GM18502 (cell line): ENCODE measurements at regions not wholly inside any gene's neighbourhood (a gene's known extent, or its start where the extent isn't known, plus 50 kb on each side); places are given as distances from the start of the nearest gene placed in this dataset.

Experiments used
- ATAC-seq: cut with Tn5 transposase; IDR thresholded peaks from one replicate; pipeline ENCODE4 v1.9.1; 2021; ENCODE audit warnings: mild to moderate bottlenecking; ENCODE audit not compliant: unreplicated experiment, poor library complexity

- ATAC-seq, result peak; percentile 52
Measured at GRCh38 chr2:144248350-144249034, 271.4 kb downstream of the ZEB2 start.

DNA sequence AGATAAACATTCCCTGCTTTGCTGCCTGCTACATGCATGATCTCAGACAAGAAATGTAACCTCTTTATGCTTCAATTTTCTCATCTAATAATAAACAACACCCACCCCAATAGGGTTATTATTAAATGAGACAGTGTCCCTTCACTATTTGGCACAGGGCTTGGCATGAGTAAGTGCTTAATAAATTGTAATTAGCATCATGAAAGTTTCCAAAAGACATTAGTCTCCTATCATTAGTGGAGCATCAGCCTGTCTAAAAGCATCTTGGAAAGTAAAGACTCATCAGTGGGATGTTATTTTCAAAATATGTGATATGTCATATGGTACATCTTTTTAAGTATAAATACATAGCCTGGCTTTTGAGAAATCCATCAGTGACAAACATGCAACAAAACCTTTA lies 275.0 kb downstream of the ZEB2 start:
- no peak for ATAC-seq

GRCh38 chr2:144242311-144242710 lies 277.6 kb downstream of the ZEB2 start:
- ATAC-seq, result no peak

DNA sequence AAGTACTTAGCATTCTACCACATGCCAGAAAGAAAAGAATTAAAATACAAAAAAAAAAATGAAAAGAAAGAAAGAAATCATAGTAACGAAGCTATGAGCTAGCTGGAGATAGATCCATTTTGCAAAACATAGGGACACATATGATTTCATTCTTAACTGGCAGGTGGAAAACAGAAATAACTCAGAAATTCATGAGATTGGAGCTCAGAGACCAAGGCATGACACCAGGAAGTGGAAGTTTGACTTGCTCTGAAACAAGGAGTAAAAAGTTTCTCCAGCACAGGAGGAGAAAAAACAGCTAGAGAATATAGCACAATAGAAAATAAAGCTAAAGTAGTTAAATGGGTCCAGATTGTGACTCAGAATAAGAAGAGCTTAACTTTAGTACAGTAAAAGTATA lies 278.1 kb downstream of the ZEB2 start:
- no peak for ATAC-seq

DNA sequence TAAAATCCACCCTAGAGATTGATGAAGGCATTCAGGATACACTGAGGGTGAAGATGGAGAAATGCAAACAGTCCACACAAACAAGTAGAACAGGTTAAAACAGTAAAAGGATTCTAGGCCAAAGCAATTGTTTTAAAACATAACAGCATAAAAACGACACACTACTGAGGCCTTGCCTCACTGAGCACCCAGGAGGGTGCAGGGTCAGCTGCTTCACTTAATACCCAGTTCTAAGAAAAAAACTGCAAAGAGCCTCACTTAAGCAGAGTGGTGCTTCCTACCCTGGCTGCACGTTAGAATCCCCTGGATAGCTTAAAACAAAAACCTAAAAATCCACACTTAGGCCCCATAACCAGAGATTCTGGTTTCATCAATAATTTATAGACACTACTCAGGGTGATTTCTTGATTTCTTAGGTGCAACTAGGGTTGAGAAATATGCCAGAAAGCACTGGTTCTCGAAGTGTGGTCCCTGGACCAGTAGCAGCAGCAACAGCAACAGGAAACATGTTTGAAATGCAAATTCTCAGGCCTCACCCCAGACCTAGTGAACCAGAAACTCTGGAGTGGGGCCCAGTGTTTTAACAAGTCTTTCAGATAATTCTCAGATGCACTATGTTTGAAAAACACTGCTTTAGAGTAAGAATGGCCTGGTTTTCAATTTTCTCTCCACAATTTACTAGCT lies 279.1 kb downstream of the ZEB2 start:
- peak; percentile 92 for ATAC-seq

GRCh38 chr2:144239726-144240125 lies 280.2 kb downstream of the ZEB2 start:
- no peak for ATAC-seq

- no peak for ATAC-seq
Measured at GRCh38 chr2:144239306-144239705, 280.6 kb downstream of the ZEB2 start.

DNA sequence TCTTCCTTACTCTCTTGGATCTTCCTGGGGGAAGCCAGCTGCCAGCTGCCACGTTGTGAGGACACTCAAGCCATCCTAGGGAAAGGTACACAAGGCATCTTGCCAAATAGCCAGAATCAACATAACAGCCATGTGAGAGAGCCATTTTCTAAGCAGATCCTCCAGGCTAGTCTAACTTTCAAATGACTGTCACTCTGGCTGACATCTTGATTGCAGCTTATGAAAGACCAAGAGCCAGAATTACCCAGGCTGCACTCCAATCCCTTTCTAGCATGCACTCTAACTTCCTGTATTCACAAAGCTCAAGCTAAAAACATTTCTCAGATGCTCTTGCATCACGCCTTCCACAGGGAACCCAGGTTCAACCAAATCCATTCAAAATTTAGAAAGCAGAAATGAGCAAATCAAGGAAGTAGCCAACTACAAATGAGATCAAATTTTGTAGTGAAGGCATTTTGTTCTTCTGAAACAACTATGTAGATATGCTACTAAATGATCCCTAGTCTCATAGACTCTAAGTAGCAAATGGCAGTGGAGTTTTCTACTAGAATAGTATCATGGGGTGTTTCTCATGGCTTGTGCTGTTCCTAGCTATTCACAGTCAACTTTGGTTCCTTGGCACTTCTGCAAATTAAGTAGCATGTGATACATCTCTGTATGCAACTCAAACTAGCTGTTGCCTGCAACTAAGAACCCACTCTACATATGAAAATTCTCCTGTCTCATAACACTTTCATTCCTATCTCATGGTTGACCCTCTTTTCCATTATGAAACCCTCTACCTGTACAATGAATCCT lies 281.9 kb downstream of the ZEB2 start:
- no peak for ATAC-seq

GRCh38 chr2:144237108-144237507 lies 282.8 kb downstream of the ZEB2 start:
- no peak for ATAC-seq

DNA sequence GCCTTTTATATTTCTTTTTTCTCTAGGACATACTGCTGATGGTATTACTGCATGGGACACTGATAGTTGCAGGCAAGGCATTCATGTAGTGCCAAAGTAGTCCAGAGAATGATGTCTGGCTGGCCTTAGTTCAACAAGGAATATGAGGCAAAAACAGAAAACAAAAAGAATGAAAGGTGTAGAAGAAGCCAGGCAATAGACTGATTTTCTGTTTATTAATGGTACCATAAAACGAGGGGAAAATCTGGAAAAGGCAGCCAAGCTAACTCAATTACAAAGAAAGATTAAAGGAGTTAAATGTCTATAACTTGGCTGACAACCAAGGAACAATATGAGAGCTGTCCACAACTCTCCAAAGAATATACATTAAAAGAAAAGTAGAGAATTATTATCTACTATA lies 284.9 kb downstream of the ZEB2 start:
- ATAC-seq, result no peak

DNA sequence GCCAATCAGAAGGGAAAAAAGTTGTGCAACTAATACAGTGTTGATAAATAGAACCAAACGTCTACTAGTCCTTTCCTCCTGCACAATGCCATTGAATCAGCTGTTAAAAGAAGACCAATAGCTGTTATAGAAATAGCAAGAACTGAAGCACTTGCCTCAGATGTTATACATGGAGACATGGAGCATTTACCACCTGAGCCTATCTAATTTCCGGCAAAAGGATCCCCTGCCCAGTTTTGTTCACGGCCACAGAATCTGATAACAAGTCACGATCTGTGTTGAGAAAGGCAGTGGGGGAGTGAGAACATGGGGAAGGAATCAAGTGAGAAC lies 285.4 kb downstream of the ZEB2 start:
- ATAC-seq, result no peak

DNA sequence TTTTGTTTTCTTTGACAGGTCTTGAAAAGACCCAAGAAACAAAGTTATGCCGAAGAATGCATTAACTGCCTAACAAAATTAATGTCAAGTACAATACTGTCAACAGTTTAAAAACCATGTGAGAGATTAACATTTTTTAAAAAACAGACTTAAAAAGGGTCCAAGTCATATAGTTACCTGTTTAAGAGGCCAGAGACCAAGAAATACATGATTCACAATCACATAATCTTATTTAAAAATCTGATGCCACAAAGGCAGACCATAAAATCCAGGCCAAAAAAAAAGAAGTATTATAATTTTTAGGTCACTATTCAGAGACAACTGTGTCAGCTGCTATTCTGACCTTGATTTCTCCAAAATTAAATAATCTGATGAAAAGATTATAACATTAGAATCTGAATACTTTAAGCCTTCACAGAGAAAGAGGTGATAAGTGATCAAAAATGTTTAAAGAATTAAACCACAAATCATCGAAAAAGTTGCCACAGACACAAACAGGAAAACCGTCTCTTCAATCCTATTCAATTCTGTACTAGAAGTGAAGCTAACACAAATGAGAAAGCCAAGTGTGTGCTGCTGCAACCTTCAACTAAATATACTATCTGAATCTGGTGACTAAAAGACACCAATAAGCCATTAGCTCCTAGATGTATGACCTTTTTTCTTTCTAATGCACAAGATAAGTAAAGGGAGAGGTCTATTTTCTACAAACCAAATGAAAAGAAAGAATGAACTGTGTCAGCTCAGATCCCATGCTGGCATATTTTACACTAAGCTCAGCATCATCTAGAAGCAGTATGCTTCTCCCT lies 286.0 kb downstream of the ZEB2 start:
- ATAC-seq, result no peak

- ATAC-seq, result no peak
Measured at GRCh38 chr2:144233317-144233716, 286.6 kb downstream of the ZEB2 start.

- ATAC-seq, result no peak
Measured at GRCh38 chr2:144230448-144231085, 289.4 kb downstream of the ZEB2 start.

- no peak for ATAC-seq
Measured at GRCh38 chr2:144230033-144230432, 289.9 kb downstream of the ZEB2 start.

DNA sequence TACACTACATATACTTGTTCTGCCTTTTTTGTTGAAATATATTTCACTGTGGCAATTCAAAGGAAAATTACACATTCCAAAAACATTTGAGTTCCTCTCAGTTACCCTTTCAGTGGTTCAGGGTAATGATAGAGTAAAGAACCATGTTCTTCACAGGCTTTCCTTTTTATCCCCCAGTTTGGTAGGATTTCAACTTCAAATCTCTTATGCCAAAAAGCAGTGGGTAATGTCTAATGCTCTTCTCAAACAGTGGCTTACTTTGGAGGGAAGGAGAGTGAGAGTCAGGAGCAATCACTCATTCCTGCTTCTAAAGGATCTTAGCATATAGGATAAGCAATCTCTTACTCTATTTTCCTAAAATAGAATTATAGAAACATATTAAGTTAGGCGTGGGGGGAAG lies 290.6 kb downstream of the ZEB2 start:
- ATAC-seq, result no peak

- no peak for ATAC-seq
Measured at GRCh38 chr2:144227427-144228105, 292.4 kb downstream of the ZEB2 start.

- ATAC-seq, result no peak
Measured at GRCh38 chr2:144225076-144225475, 294.8 kb downstream of the ZEB2 start.

DNA sequence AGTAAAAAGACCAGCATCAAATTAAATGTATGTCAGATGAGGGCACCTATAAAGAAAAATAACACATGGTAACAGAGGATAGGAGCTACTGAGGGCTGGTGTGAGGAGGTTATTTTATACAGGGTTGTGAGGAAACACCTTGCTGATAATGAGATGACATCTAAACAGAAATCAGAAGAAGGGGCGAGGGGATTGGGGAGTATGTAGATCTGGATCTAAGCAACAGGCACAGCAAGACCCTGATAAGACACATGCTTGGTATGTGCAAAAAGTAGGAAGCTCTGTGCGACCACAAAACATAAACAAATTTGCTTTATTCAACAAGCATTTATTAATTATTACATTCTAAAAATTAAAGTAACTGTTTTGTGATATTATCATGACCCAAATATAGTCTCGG lies 295.4 kb downstream of the ZEB2 start:
- ATAC-seq, result no peak

GRCh38 chr2:144219979-144220378 lies 299.9 kb downstream of the ZEB2 start:
- no peak for ATAC-seq
